NCI-H345 (cell line): ENCODE measurements at regions not wholly inside any gene's neighbourhood (a gene's known extent, or its start where the extent isn't known, plus 50 kb on each side); places are given as distances from the start of the nearest gene placed in this dataset.
"Not testable (repeated sequence)": the region's sequence is repeated elsewhere in the genome, so short reads cannot be mapped to it uniquely, and the experiment has no call there.

Experiments
- DNase-seq: peaks from one replicate; lab custom pipeline; 2025; lab: John Stamatoyannopoulos, UW

GRCh38 chr2:144832048-144832447 lies 312.1 kb upstream of the ZEB2 start:
- no peak for DNase-seq

DNA sequence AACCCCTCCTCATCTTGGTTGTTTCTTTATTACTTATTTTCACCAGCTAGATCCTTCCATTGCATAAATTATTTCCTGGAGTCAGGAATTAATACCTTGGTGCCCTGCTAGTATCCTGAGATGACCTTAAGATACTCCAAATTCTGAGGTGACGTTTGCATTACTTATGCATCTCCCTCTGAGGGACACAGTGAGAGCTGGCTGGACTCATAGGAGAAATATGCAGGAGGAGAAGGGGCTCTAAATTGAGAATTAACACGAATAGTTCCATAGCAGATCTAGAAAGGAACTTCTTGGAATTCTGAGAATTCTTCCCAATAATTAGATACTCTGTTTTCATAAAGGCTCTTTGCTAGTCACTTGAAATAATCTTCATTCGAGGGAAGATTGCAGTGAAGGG lies 310.6 kb upstream of the ZEB2 start:
- DNase-seq: no peak

GRCh38 chr2:144827404-144827803 lies 307.5 kb upstream of the ZEB2 start:
- DNase-seq: no peak

- no peak for DNase-seq
Observed at GRCh38 chr2:144826105-144826504, 306.2 kb upstream of the ZEB2 start.

GRCh38 chr2:144825331-144826020 lies 305.6 kb upstream of the ZEB2 start:
- DNase-seq: no peak

GRCh38 chr2:144824306-144825080 lies 304.6 kb upstream of the ZEB2 start:
- DNase-seq: no peak

- no peak for DNase-seq
Observed at GRCh38 chr2:144822966-144823365, 303.0 kb upstream of the ZEB2 start.

DNA sequence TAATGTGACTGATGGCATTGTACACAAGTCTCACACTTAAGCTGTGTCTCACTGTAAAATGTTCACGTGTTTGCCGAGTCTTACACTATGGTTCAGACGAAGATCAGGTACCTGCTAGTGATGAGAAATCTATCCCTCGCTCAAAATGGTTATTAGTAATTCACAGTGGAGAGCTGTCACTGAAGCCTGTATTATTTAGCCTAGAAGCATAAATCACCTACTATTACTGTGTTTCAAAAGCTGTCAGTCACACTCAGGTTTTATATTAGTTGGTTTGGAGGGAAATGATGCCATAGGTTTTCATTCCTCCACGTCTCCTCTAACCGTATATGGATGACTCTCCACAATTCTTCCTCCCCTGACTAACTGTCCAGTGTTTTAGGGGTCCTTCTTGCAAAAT lies 292.4 kb upstream of the ZEB2 start:
- no peak for DNase-seq

- DNase-seq: no peak
Observed at GRCh38 chr2:144801766-144802165, 281.8 kb upstream of the ZEB2 start.

- no peak for DNase-seq
Observed at GRCh38 chr2:144801325-144801724, 281.4 kb upstream of the ZEB2 start.

GRCh38 chr2:144798989-144799388 lies 279.1 kb upstream of the ZEB2 start:
- DNase-seq: no peak

GRCh38 chr2:144798034-144798433 lies 278.1 kb upstream of the ZEB2 start:
- DNase-seq: no peak

DNA sequence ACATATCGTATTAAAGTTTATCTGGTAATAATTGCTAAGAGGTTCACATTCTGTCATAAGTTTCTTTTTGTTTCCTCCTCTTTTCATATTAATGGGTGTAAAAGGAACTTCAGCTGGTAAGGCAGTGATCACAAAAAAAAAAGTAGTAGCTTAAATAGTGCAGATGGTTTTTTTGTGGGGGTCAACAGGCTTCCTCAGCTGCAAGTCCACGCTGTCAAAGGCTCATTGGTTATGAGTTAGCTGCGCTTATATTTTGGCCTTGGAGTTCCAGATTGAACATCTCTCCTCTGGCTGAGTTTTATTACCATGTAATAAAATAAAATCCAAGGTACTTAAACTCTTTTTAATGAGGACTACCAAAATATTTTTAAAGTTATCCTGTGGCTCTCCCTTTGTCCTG lies 277.0 kb upstream of the ZEB2 start:
- DNase-seq: no peak

- no peak for DNase-seq
Observed at GRCh38 chr2:144796164-144796563, 276.2 kb upstream of the ZEB2 start.

DNA sequence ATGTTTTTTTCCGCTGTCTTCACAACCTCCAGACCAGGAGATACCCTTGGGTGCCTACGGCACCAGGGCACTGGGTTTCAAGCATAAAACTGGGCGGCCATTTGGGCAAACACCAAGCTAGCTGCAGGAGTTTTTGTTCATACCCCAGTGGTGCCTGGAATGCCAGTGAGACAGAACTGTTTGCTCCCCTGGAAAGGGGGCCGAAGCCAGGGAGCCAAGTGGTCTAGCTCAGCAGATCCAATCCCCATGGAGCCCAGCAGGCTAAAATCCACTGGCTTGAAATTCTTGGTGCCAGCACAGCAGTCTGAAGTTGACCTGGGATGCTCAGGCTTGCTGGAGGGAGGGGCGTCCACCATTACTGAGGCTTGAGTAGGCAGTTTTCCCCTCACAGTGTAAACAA lies 265.3 kb upstream of the ZEB2 start:
- DNase-seq: no peak

GRCh38 chr2:144780983-144781382 lies 261.1 kb upstream of the ZEB2 start:
- no peak for DNase-seq

DNA sequence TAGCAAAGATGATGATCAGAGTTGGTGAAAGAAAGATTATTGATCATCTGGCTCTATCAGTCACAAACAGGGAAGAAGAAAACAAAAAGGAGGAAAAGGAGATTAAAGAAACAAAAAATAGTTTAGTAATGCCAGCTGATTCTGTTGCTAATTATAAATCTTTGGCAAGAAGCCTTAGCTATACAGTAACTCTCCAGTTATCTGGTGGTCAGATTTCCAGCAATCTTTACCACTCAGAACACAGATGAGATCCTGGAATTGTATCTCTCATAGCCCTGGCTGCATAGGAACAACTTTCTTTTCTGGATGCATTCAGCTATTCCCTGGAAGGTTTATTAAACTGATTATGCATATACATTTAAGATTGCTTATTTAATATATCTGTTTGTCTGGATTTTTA lies 256.8 kb upstream of the ZEB2 start:
- DNase-seq: no peak

DNA sequence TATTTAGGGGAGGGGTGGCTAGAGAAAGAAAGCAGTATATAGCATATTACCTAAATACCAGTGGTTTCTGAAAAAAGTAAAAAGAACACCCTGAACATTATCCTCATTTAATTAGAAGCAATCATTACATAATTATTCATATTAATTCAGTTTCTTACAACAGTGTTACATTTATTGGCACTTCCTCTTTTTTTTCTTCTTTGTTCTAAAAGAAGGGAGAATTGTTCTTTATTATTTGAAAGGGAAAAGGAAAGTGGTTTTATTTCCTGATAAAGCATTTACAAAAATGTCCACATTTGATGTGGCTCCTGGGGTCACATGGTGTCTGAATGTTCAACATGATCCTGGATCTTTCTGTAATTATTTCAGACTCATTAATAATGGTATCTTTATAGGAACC lies 254.9 kb upstream of the ZEB2 start:
- DNase-seq: no peak

DNA sequence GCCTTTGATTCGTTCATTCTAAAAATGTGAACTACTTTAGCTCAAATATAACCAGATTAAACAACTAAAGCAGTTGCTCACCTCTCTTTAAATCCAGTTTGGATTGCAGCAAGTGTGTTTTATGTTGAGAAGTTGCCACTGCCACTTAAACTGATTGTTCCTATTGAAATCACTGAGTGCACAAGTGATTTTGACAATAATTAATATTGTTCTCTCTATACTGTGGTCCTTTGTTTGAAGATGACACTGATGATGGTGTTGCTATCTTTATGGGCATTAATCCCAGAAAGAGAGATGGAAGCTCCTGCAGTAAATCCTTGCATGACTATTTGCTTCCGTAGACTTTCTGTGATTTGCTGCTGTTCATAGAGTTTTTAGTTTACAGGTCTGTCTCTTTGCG lies 251.4 kb upstream of the ZEB2 start:
- no peak for DNase-seq

DNA sequence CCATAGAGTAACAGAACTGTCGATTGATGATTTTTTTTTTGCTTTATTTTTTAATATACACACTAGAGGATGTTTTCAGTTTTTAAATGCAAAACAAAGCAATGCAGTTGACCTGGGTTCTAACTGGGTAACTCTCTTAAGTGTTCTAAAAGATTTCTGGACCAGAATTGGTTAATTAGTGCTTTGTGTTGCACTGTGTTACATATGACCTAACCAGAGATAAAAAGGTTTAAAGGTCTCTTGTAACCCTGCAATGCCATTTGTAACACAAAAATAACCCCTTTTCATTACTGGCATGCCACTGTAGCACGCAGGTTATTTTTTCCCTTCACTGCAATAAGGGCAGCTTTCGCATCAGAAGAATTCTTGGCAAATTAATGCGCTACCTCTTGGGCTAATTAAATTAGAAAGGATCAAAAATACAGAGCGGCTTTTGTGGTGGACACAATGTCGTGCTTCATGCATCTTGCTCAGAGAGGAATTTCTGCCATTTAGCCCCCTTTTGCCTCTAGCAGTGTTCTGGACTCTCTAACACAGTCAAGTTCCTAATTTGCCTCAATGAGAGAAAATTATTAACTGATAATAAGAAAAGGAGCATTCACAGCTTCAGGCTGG lies 250.8 kb upstream of the ZEB2 start:
- DNase-seq: no peak

GRCh38 chr2:144760939-144761338 lies 241.0 kb upstream of the ZEB2 start:
- not testable (repeated sequence) for DNase-seq

DNA sequence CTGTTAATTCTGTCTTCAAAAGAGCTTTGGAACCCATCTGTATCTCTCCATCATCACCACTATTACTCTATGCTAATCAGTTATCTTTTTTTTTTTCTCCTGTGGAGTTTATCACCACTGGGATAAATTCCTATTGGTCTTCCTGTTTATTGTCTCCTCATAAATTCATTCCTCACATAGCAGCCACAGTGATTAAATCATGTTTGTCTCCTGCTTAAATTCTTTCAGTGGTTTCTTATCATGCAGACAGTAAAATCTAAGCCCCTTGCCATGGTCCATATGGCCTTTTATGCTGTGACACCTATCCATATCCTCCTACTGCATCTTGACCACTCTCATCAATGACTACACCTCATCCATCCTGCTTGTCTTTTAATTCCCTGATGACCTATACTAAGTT lies 239.8 kb upstream of the ZEB2 start:
- no peak for DNase-seq

DNA sequence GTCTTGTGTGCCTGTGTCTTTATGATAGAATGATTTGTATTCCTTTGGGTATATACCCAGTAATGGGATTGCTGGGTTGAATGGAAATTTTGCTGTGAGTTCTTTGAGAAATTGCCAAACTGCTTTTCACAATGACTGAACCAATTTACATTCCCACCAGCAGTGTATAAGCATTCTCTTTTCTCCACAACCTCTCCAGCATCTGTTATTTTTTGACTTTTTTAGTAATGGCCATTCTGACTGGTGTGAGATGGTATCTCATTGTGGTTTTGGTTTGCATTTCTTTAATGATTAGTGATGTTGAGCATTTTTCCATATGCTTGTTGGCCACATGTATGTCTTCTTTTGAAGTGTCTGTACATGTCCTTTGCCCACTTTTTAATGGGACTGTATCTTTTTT lies 238.3 kb upstream of the ZEB2 start:
- not testable (repeated sequence) for DNase-seq
